ENCODE measurements at regions not wholly inside any gene's neighbourhood (a gene's known extent, or its start where the extent isn't known, plus 50 kb on each side); places are given as distances from the start of the nearest gene placed in this dataset.

DNA sequence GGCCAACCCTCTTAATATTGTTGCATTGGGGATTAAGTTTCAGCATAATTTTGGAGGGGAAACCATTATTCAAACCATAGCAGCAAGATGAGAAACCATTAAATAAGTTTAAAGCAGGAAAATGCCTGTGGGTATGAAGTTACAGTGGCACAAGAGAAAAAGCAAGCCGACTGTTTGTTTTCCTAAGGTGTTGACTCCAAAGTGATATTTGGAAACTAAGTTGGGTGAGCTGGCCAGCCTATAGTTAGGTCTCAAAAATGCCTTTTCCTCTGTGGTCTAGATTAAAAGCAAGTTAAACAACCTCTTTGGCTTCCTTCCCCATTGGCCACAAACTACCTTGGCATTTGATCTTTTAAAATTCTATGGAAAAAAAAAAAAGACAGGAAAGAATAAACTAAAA lies 419.8 kb upstream of the AZI2 start:
- H3K4me1 ChIP-seq (ENCODE audit: control insufficient read depth in 1 of 2, insufficient read depth in 2 of 2, low read length in 2 of 2) = no peaks in the 10 kb centered on the region
- H3K36me3 ChIP-seq (ENCODE audit: control insufficient read depth in 1 of 2, insufficient read depth in 2 of 2, low read length in 2 of 2) = no peaks in the 10 kb centered on the region
- H4K20me1 ChIP-seq (ENCODE audit: insufficient read depth) = no peaks in the 10 kb centered on the region
- TF ChIP-seq SRF (IDR thresholded peaks at IDR 0.05; ENCODE audit: low read depth) (no peak), POLR2AphosphoS5 (IDR thresholded peaks at IDR 0.05; ENCODE audit: low read depth, low read length) (no peak), CBX3 (IDR thresholded peaks at IDR 0.05; ENCODE audit: low read depth) (no peak), EZH2phosphoT487 (IDR thresholded peaks at IDR 0.05; ENCODE audit: borderline replicate concordance) (no peak), JUND (IDR thresholded peaks at IDR 0.05) (no peak), POLR2A (IDR thresholded peaks at IDR 0.05; ENCODE audit: borderline replicate concordance, extremely low read depth, insufficient read depth, insufficient read length) (no peak), FOSL1 (IDR thresholded peaks at IDR 0.05; ENCODE audit: low read depth) (no peak)
- TF ChIP-seq, protein P1, sequence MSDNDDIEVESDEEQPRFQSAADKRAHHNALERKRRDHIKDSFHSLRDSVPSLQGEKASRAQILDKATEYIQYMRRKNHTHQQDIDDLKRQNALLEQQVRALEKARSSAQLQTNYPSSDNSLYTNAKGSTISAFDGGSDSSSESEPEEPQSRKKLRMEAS (IDR thresholded peaks at IDR 0.05) = no peak
- no peak overlapping the region for H2AFZ ChIP-seq (ENCODE audit: low read depth, low read length, poor library complexity, severe bottlenecking)
- no peaks in the 10 kb centered on the region for H3K27me3 ChIP-seq (ENCODE audit: insufficient read depth, low read length)
- CTCF ChIA-PET = no interaction called here
- no peak overlapping the region for H3K4me3 ChIP-seq (replicated peaks in 1 of 2; ENCODE audit: low read depth in 1 of 2, low read length in 2 of 2)
- RAD21 ChIA-PET (ENCODE audit: low non-redundant PET in 1 of 2, low total read pairs in 2 of 2, uncharacterized antibody in 2 of 2, unreplicated experiment in 2 of 2) = no interaction called here
- DNase-seq (ENCODE audit: low read depth, low spot score) = no peak
- BruUV-seq (replicated peaks) = no TSS peak
- POLR2A ChIA-PET = no interaction called here
- H3K4me2 ChIP-seq (ENCODE audit: low read length) = no peak overlapping the region
- H3K9me2 ChIP-seq (ENCODE audit: insufficient read depth) = no peaks in the 10 kb centered on the region
- intact Hi-C loops (cut with micrococcal nuclease) = no loop called here
- H3K9me3 ChIP-seq (ENCODE audit: control insufficient read depth in 1 of 2, insufficient read depth in 1 of 2, low read depth in 1 of 2, low read length in 2 of 2) = no peaks in the 10 kb centered on the region
- no peaks in the 10 kb centered on the region for H3K79me2 ChIP-seq (ENCODE audit: insufficient read depth, low read length)
- H3K27ac ChIP-seq (ENCODE audit: low read depth, low read length) = no peak overlapping the region
- H3K9ac ChIP-seq (ENCODE audit: low read length) = no peak overlapping the region
- ATAC-seq = no peak

DNA sequence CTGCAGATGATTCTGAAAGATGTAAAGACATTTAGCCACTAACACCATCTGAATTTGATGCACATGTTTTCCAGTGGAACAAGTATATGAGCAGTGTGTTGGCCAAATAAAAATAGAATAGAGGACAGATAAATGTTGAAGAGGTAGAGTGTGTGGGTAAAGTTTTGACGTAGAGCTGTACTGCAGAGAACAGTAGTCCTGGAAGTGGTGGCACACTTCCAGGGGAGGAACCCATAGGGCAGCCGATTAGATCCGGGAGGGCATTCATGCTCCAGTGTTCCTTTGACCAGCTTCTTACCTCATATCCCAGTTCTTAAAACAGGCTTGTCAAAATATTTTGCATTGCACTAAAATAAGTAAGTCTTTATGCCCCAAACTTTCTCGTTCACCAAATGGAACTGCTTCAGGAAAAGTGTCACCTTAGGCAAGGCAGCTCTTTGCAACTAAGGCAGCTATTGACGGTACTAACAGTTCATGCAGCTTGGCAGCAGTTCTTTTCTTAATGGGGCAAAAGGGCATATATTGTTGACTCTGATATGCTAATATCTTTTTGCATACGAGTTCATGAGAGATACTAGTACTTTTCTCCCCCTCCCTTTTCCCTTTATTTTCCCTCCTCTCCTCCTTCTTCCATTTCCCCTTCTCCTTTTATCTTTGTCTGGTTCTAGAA lies 429.3 kb upstream of the AZI2 start:
- CTCF ChIA-PET = no interaction called here
- Histone ChIP-seq H3K27ac (ENCODE audit: low read depth, low read length) (no peak overlapping the region), H2AFZ (ENCODE audit: low read depth, low read length, poor library complexity, severe bottlenecking) (no peak overlapping the region), H3K4me2 (ENCODE audit: low read length) (no peak overlapping the region), H3K36me3 (ENCODE audit: control insufficient read depth in 1 of 2, insufficient read depth in 2 of 2, low read length in 2 of 2) (no peaks in the 10 kb centered on the region), H3K9me2 (ENCODE audit: insufficient read depth) (no peaks in the 10 kb centered on the region), H3K79me2 (ENCODE audit: insufficient read depth, low read length) (no peaks in the 10 kb centered on the region), H4K20me1 (ENCODE audit: insufficient read depth) (no peaks in the 10 kb centered on the region), H3K9me3 (ENCODE audit: control insufficient read depth in 1 of 2, insufficient read depth in 1 of 2, low read depth in 1 of 2, low read length in 2 of 2) (no peaks in the 10 kb centered on the region), H3K4me3 (replicated peaks in 1 of 2; ENCODE audit: low read depth in 1 of 2, low read length in 2 of 2) (no peak overlapping the region), H3K4me1 (ENCODE audit: control insufficient read depth in 1 of 2, insufficient read depth in 2 of 2, low read length in 2 of 2) (no peaks in the 10 kb centered on the region), H3K27me3 (ENCODE audit: insufficient read depth, low read length) (no peaks in the 10 kb centered on the region), H3K9ac (ENCODE audit: low read length) (no peak overlapping the region)
- POLR2A ChIA-PET = no interaction called here
- no TSS peak for BruUV-seq (replicated peaks)
- no peak for DNase-seq (ENCODE audit: low read depth, low spot score)
- no peak for ATAC-seq
- RAD21 ChIA-PET (ENCODE audit: low non-redundant PET in 1 of 2, low total read pairs in 2 of 2, uncharacterized antibody in 2 of 2, unreplicated experiment in 2 of 2) = no interaction called here
- intact Hi-C loops (cut with micrococcal nuclease) = no loop called here
- no peak for TF ChIP-seq SIN3A (IDR thresholded peaks at IDR 0.05; ENCODE audit: low read depth)
- TF ChIP-seq ELF1 (IDR thresholded peaks at IDR 0.05; ENCODE audit: borderline replicate concordance, low read depth) = no peak
- TF ChIP-seq, protein P1 (IDR thresholded peaks at IDR 0.05) = no peak
- TF ChIP-seq SP1 (IDR thresholded peaks at IDR 0.05; ENCODE audit: low read depth) = no peak
- TF ChIP-seq, protein P2, sequence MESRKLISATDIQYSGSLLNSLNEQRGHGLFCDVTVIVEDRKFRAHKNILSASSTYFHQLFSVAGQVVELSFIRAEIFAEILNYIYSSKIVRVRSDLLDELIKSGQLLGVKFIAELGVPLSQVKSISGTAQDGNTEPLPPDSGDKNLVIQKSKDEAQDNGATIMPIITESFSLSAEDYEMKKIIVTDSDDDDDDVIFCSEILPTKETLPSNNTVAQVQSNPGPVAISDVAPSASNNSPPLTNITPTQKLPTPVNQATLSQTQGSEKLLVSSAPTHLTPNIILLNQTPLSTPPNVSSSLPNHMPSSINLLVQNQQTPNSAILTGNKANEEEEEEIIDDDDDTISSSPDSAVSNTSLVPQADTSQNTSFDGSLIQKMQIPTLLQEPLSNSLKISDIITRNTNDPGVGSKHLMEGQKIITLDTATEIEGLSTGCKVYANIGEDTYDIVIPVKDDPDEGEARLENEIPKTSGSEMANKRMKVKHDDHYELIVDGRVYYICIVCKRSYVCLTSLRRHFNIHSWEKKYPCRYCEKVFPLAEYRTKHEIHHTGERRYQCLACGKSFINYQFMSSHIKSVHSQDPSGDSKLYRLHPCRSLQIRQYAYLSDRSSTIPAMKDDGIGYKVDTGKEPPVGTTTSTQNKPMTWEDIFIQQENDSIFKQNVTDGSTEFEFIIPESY (IDR thresholded peaks at IDR 0.05; ENCODE audit: extremely low read depth, insufficient replicate concordance, low read length) = no peak
- TF ChIP-seq POLR2A (IDR thresholded peaks at IDR 0.05; ENCODE audit: borderline replicate concordance, extremely low read depth, insufficient read depth, insufficient read length) = no peak
- TF ChIP-seq ZNF274 (IDR thresholded peaks at IDR 0.05; ENCODE audit: low read depth, low read length) = no peak
- TF ChIP-seq, protein P3, sequence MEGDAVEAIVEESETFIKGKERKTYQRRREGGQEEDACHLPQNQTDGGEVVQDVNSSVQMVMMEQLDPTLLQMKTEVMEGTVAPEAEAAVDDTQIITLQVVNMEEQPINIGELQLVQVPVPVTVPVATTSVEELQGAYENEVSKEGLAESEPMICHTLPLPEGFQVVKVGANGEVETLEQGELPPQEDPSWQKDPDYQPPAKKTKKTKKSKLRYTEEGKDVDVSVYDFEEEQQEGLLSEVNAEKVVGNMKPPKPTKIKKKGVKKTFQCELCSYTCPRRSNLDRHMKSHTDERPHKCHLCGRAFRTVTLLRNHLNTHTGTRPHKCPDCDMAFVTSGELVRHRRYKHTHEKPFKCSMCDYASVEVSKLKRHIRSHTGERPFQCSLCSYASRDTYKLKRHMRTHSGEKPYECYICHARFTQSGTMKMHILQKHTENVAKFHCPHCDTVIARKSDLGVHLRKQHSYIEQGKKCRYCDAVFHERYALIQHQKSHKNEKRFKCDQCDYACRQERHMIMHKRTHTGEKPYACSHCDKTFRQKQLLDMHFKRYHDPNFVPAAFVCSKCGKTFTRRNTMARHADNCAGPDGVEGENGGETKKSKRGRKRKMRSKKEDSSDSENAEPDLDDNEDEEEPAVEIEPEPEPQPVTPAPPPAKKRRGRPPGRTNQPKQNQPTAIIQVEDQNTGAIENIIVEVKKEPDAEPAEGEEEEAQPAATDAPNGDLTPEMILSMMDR (IDR thresholded peaks at IDR 0.05 in 2 of 3, conservative IDR thresholded peaks at IDR 0.05 in 1 of 3; ENCODE audit: borderline replicate concordance in 1 of 3, insufficient read depth in 1 of 3, low read depth in 2 of 3, low read length in 2 of 3) = no peak
- no peak for TF ChIP-seq YY1 (IDR thresholded peaks at IDR 0.05; ENCODE audit: extremely low read depth, insufficient replicate concordance, low read depth, low read length)
- no peak for TF ChIP-seq TCF7L2 (IDR thresholded peaks at IDR 0.05; ENCODE audit: borderline replicate concordance, extremely low read depth, insufficient read depth, insufficient read length)
- no peak for TF ChIP-seq FOSL1 (IDR thresholded peaks at IDR 0.05; ENCODE audit: low read depth)
- TF ChIP-seq EGR1 (IDR thresholded peaks at IDR 0.05; ENCODE audit: low read depth) = no peak

Data from HCT116 (cell line).